Neural progenitor cell (in vitro differentiated cells): ENCODE measurements at regions not wholly inside any gene's neighbourhood (a gene's known extent, or its start where the extent isn't known, plus 50 kb on each side); places are given as distances from the start of the nearest gene placed in this dataset.

Experiments
- DNase-seq: peaks from one replicate; pipeline ENCODE4 v3.0.0-alpha.2; 2016; ENCODE audit warnings: low spot score
- H2AFZ ChIP-seq: fragments of 200-600 bp; sonication (generic); replicated peaks from 2 replicates; pipeline ENCODE4 v1.6.1; 2016; ENCODE audit warnings: antibody characterized with exemption
- H3F3A ChIP-seq: fragments of 200-600 bp; sonication (generic); 2 replicates; pipeline ENCODE4 v1.6.1; 2016; ENCODE audit warnings: antibody characterized with exemption, low read depth
- H3K27ac ChIP-seq: fragments of 200-600 bp; sonication (generic); 2 replicates; pipeline ENCODE4 v1.5.1; 2016; ENCODE audit warnings: mild to moderate bottlenecking
- H3K27me3 ChIP-seq: fragments of 200-600 bp; sonication (generic); 2 replicates; pipeline ENCODE4 v1.6.1; 2016; ENCODE audit warnings: mild to moderate bottlenecking, moderate library complexity
- H3K36me3 ChIP-seq: fragments of 200-600 bp; sonication (generic); 2 replicates; pipeline ENCODE4 v1.5.1; 2016
- H3K4me1 ChIP-seq: fragments of 200-600 bp; sonication (generic); 2 replicates; pipeline ENCODE4 v1.6.1; 2016; ENCODE audit warnings: mixed run types
- H3K4me2 ChIP-seq: fragments of 200-600 bp; sonication (generic); 2 replicates; pipeline ENCODE4 v1.6.1; 2016
- H3K4me3 ChIP-seq: fragments of 200-600 bp; sonication (generic); 2 replicates; pipeline ENCODE4 v1.5.1; 2016
- H3K79me2 ChIP-seq: fragments of 200-600 bp; sonication (generic); 2 replicates; pipeline ENCODE4 v1.6.1; 2016; ENCODE audit warnings: low read depth
- H3K9ac ChIP-seq: fragments of 200-600 bp; sonication (generic); 2 replicates; pipeline ENCODE4 v1.6.1; 2016
- H3K9me3 ChIP-seq: fragments of 200-600 bp; sonication (generic); 2 replicates; pipeline ENCODE4 v1.5.1; 2016; ENCODE audit warnings: low read depth
- H4K20me1 ChIP-seq: fragments of 200-600 bp; sonication (generic); 2 replicates; pipeline ENCODE4 v1.6.1; 2016; ENCODE audit warnings: low read depth
- H3K27ac Mint-ChIP-seq: 3 replicates; pipeline ENCODE4 v1.8.0; 2021; ENCODE audit warnings: mixed read lengths
- H3K27me3 Mint-ChIP-seq: 2 replicates; pipeline ENCODE4 v1.8.0; 2022; ENCODE audit warnings: low read depth, mild to moderate bottlenecking, inconsistent platforms, moderate library complexity, mixed read lengths; ENCODE audit not compliant: insufficient read depth
- H3K36me3 Mint-ChIP-seq: 3 replicates; pipeline ENCODE4 v1.8.0; 2021; ENCODE audit warnings: mixed read lengths
- H3K4me1 Mint-ChIP-seq: 3 replicates; pipeline ENCODE4 v1.8.0; 2021; ENCODE audit warnings: mixed read lengths
- H3K4me3 Mint-ChIP-seq: 3 replicates; pipeline ENCODE4 v1.8.0; 2021; ENCODE audit warnings: mild to moderate bottlenecking, moderate library complexity, mixed read lengths
- H3K9me3 Mint-ChIP-seq: 3 replicates; pipeline ENCODE4 v1.8.0; 2020; ENCODE audit warnings: mixed read lengths
- EZH2 ChIP-seq: fragments of 200-600 bp; sonication (generic); IDR thresholded peaks from 2 replicates; pipeline ENCODE4 v1.6.1; 2017; ENCODE audit warnings: antibody characterized with exemption, mild to moderate bottlenecking, moderate library complexity
- EZH2phosphoT487 ChIP-seq: fragments of 200-600 bp; sonication (generic); IDR thresholded peaks from 2 replicates; pipeline ENCODE4 v1.6.1; 2017; ENCODE audit warnings: antibody characterized with exemption
- TF ChIP-seq, protein P1 (sequence below): fragments of 200-600 bp; sonication (generic); IDR thresholded peaks from 2 replicates; pipeline ENCODE4 v1.5.1; 2017; ENCODE audit warnings: antibody characterized with exemption, mild to moderate bottlenecking

- H3F3A ChIP-seq: no peaks in the 10 kb centered on the region
- no peak overlapping the region for H3K4me3 ChIP-seq
- peaks cover 18% of the 10 kb centered on the region for H3K4me1 ChIP-seq
- Mint-ChIP-seq H3K4me3 (no peak overlapping the region), H3K27me3 (peaks cover 4% of the 10 kb centered on the region), H3K4me1 (peaks cover 11% of the 10 kb centered on the region), H3K36me3 (no peaks in the 10 kb centered on the region), H3K9me3 (peaks cover 11% of the 10 kb centered on the region), H3K27ac (no peak overlapping the region)
- no peak overlapping the region for H3K4me2 ChIP-seq
- H4K20me1 ChIP-seq: no peaks in the 10 kb centered on the region
- H3K79me2 ChIP-seq: no peaks in the 10 kb centered on the region
- no peak overlapping the region for H2AFZ ChIP-seq
- no peak for DNase-seq
- H3K27ac ChIP-seq: no peak overlapping the region
- TF ChIP-seq, protein P1, sequence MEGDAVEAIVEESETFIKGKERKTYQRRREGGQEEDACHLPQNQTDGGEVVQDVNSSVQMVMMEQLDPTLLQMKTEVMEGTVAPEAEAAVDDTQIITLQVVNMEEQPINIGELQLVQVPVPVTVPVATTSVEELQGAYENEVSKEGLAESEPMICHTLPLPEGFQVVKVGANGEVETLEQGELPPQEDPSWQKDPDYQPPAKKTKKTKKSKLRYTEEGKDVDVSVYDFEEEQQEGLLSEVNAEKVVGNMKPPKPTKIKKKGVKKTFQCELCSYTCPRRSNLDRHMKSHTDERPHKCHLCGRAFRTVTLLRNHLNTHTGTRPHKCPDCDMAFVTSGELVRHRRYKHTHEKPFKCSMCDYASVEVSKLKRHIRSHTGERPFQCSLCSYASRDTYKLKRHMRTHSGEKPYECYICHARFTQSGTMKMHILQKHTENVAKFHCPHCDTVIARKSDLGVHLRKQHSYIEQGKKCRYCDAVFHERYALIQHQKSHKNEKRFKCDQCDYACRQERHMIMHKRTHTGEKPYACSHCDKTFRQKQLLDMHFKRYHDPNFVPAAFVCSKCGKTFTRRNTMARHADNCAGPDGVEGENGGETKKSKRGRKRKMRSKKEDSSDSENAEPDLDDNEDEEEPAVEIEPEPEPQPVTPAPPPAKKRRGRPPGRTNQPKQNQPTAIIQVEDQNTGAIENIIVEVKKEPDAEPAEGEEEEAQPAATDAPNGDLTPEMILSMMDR: no peak
- no peak for TF ChIP-seq EZH2
- TF ChIP-seq EZH2phosphoT487: no peak
- no peak overlapping the region for H3K9ac ChIP-seq
- H3K27me3 ChIP-seq: no peaks in the 10 kb centered on the region
- H3K36me3 ChIP-seq: no peaks in the 10 kb centered on the region
- no peaks in the 10 kb centered on the region for H3K9me3 ChIP-seq
Observed at GRCh38 chr7:42479452-42479815, 242.4 kb upstream of the GLI3 start.

- no peak for DNase-seq
- no peak overlapping the region for H3K27ac ChIP-seq
- Mint-ChIP-seq H3K4me3 (no peak overlapping the region), H3K27me3 (peaks cover 4% of the 10 kb centered on the region), H3K9me3 (peaks cover 11% of the 10 kb centered on the region), H3K27ac (no peak overlapping the region), H3K36me3 (no peaks in the 10 kb centered on the region), H3K4me1 (peaks cover 11% of the 10 kb centered on the region)
- TF ChIP-seq EZH2phosphoT487: no peak
- TF ChIP-seq, protein P1: no peak
- no peak for TF ChIP-seq EZH2
- H3K4me3 ChIP-seq: no peak overlapping the region
- no peaks in the 10 kb centered on the region for H3K36me3 ChIP-seq
- no peaks in the 10 kb centered on the region for H4K20me1 ChIP-seq
- no peaks in the 10 kb centered on the region for H3K27me3 ChIP-seq
- H3K4me2 ChIP-seq: no peak overlapping the region
- no peaks in the 10 kb centered on the region for H3K79me2 ChIP-seq
- H2AFZ ChIP-seq: no peak overlapping the region
- no peaks in the 10 kb centered on the region for H3K9me3 ChIP-seq
- H3F3A ChIP-seq: no peaks in the 10 kb centered on the region
- H3K4me1 ChIP-seq: peaks cover 18% of the 10 kb centered on the region
- H3K9ac ChIP-seq: no peak overlapping the region
Observed at GRCh38 chr7:42478717-42479116, 241.7 kb upstream of the GLI3 start.

DNA sequence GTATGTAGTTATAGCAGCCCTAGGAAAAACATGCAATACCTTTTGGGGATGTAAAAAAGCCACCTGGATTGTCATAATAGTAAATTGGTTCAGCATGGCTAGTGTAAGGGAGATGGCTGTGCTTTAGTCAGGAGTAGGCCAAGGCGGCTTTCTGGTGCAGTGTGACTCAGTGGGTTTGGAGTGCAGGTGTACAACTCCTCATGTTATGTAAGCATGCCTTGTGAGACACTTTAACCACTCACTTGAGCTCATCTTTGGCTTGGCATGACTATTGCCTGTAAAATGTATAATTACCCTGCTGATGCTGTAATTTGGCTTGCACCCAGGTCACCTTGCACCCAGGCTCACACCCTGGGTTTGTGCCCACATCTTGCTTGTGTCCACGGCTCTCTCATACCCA is 239.2 kb upstream of the GLI3 start:
- H3K9ac ChIP-seq: no peak overlapping the region
- no peaks in the 10 kb centered on the region for H3K36me3 Mint-ChIP-seq
- no peak overlapping the region for H3K4me2 ChIP-seq
- H3K4me1 ChIP-seq: peaks cover 4% of the 10 kb centered on the region
- H3K27ac Mint-ChIP-seq: no peak overlapping the region
- no peak overlapping the region for H2AFZ ChIP-seq
- H3K4me1 Mint-ChIP-seq: no peaks in the 10 kb centered on the region
- no peaks in the 10 kb centered on the region for H3K36me3 ChIP-seq
- peaks cover 4% of the 10 kb centered on the region for H3K27me3 Mint-ChIP-seq
- no peaks in the 10 kb centered on the region for H3K9me3 ChIP-seq
- no peaks in the 10 kb centered on the region for H3K27me3 ChIP-seq
- TF ChIP-seq EZH2phosphoT487 (no peak), EZH2 (no peak)
- TF ChIP-seq, protein P1: no peak
- DNase-seq: no peak
- no peaks in the 10 kb centered on the region for H3K79me2 ChIP-seq
- no peaks in the 10 kb centered on the region for H4K20me1 ChIP-seq
- H3K9me3 Mint-ChIP-seq: peaks cover 11% of the 10 kb centered on the region
- no peak overlapping the region for H3K4me3 ChIP-seq
- no peak overlapping the region for H3K4me3 Mint-ChIP-seq
- H3K27ac ChIP-seq: no peak overlapping the region
- no peaks in the 10 kb centered on the region for H3F3A ChIP-seq

DNA sequence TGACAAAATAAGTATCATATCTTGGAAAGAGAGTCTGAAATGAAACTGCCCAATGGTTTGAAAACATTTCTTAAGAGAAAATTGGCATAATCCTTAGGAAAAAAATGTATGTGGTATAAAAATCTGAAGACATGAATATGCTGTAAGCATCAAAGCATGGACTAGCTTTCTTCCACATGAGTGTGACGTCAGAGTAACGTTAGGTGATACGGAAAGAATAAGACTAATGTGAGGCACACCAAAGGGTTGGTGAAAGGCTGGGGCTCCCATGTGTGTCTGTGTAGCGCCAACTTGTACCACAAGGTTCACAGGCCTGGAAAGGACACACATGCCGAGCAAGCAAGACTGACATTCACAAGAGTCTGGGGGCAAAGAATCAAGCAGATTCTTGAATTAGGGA is 238.1 kb upstream of the GLI3 start:
- H3K9me3 Mint-ChIP-seq: peaks cover 11% of the 10 kb centered on the region
- H3K4me3 Mint-ChIP-seq: no peak overlapping the region
- no peak overlapping the region for H3K27ac ChIP-seq

More for the DNA sequence above, 238.1 kb upstream of the GLI3 start:
- no peak overlapping the region for H3K4me3 ChIP-seq
- no peak overlapping the region for H2AFZ ChIP-seq
- no peak for TF ChIP-seq EZH2phosphoT487
- TF ChIP-seq, protein P1: no peak
- no peak for TF ChIP-seq EZH2
- Mint-ChIP-seq H3K36me3 (no peaks in the 10 kb centered on the region), H3K27ac (no peak overlapping the region), H3K4me1 (no peaks in the 10 kb centered on the region), H3K27me3 (peaks cover 3% of the 10 kb centered on the region)
- no peaks in the 10 kb centered on the region for H3K79me2 ChIP-seq
- DNase-seq: no peak
- H3K9me3 ChIP-seq: no peaks in the 10 kb centered on the region
- no peaks in the 10 kb centered on the region for H3K4me1 ChIP-seq
- no peaks in the 10 kb centered on the region for H3F3A ChIP-seq
- H3K9ac ChIP-seq: no peak overlapping the region
- no peaks in the 10 kb centered on the region for H4K20me1 ChIP-seq
- H3K36me3 ChIP-seq: no peaks in the 10 kb centered on the region
- no peak overlapping the region for H3K4me2 ChIP-seq
- no peaks in the 10 kb centered on the region for H3K27me3 ChIP-seq
